Endothelial cell of umbilical vein (primary cell): ENCODE measurements at regions not wholly inside any gene's neighbourhood (a gene's known extent, or its start where the extent isn't known, plus 50 kb on each side); places are given as distances from the start of the nearest gene placed in this dataset.

Source experiments
- BruUV-seq: library from RNA; stranded (reverse); fragments of 400-500 nt; replicated peaks from 2 replicates; lab custom pipeline; 2021; lab: Mats Ljungman, UMichigan
- CTCF ChIA-PET: fragments of 300-600, 350-600 bp; sonication (Branson Sonifier 250); formaldehyde crosslinking; loops from one replicate; lab custom pipeline; 2021; ENCODE audit warnings: antibody characterized with exemption, inconsistent platforms; lab: Charles Lee
- POLR2A ChIA-PET: fragments of 300-600, 350-600 bp; sonication (Branson Sonifier 250); formaldehyde crosslinking; loops from one replicate; lab custom pipeline; 2021; ENCODE audit warnings: antibody characterized with exemption, inconsistent platforms; lab: Charles Lee
- DNase-seq: peaks from one replicate; pipeline ENCODE4 v3.0.0-alpha.2; 2011; ENCODE audit warnings: low read depth, low spot score
- FAIRE-seq: peaks from 2 replicates; lab custom pipeline; 2011; peaks lifted over from hg19 to GRCh38; lab: Jason Lieb, UNC
- H2AFZ ChIP-seq: 2 replicates; pipeline ENCODE4 v1.6.0; 2012; ENCODE audit warnings: low read depth, low read length, control low read depth, inconsistent platforms
- H3K27ac ChIP-seq: 2 replicates; pipeline ENCODE4 v1.5.1; 2011; ENCODE audit warnings: low read depth, mild to moderate bottlenecking, control low read depth, low read length, moderate library complexity; ENCODE audit not compliant: insufficient read depth
- H3K27me3 ChIP-seq, 2 experiments: 2 replicates each; pipeline versions ENCODE4 v1.6.0 to v1.6.1; 2011; ENCODE audit warnings: low read length in 2 of 2, mixed read lengths in 1 of 2; ENCODE audit not compliant: control insufficient read depth in 2 of 2, insufficient read depth in 2 of 2
- H3K36me3 ChIP-seq, 2 experiments: 2 replicates in 1 of 2; 3 replicates in 1 of 2; pipeline ENCODE4 v1.5.1; 2011; ENCODE audit warnings: low read length in 2 of 2, mild to moderate bottlenecking in 1 of 2, moderate library complexity in 1 of 2; ENCODE audit not compliant: control insufficient read depth in 2 of 2, insufficient read depth in 2 of 2; ENCODE audit errors: extremely low read depth in 1 of 2
- H3K4me1 ChIP-seq: 3 replicates; pipeline ENCODE4 v1.5.1; 2011; ENCODE audit warnings: mild to moderate bottlenecking, low read length; ENCODE audit not compliant: control insufficient read depth, insufficient read depth; ENCODE audit errors: extremely low read depth
- H3K4me2 ChIP-seq: 2 replicates; pipeline ENCODE4 v1.6.1; 2011; ENCODE audit warnings: low read length, control low read depth, mixed read lengths; ENCODE audit not compliant: insufficient read depth
- H3K4me3 ChIP-seq, 3 experiments: fragments of 200-600 bp in 1 of 3; sonication (generic), shearing (Covaris generic) in 1 of 3; replicated peaks in 1 of 3; 2 replicates each; pipeline ENCODE4 v1.5.1; 2011 to 2016; ENCODE audit warnings: control low read depth in 3 of 3, low read length in 3 of 3, mild to moderate bottlenecking in 2 of 3, inconsistent platforms in 1 of 3, low read depth in 1 of 3, moderate library complexity in 1 of 3; ENCODE audit not compliant: insufficient read depth in 1 of 3
- H3K79me2 ChIP-seq: 2 replicates; pipeline ENCODE4 v1.6.0; 2012; ENCODE audit warnings: low read length, inconsistent platforms; ENCODE audit not compliant: control insufficient read depth, insufficient read depth
- H3K9ac ChIP-seq: replicated peaks from 2 replicates; pipeline ENCODE3; 2011; ENCODE audit warnings: low read length, control low read depth; ENCODE audit not compliant: insufficient read depth; ENCODE audit errors: extremely low read depth
- H3K9me1 ChIP-seq: replicated peaks from 3 replicates; pipeline ENCODE4 v1.6.0; 2011; ENCODE audit warnings: mild to moderate bottlenecking, low read length; ENCODE audit not compliant: control insufficient read depth, insufficient read depth; ENCODE audit errors: extremely low read depth
- H3K9me3 ChIP-seq: replicated peaks from 2 replicates; pipeline ENCODE4 v1.5.1; 2012; ENCODE audit warnings: low read length, inconsistent platforms; ENCODE audit not compliant: control insufficient read depth, insufficient read depth
- H4K20me1 ChIP-seq: replicated peaks from 2 replicates; pipeline ENCODE3; 2011; ENCODE audit warnings: mild to moderate bottlenecking, low read length; ENCODE audit not compliant: control insufficient read depth, insufficient read depth; ENCODE audit errors: extremely low read depth
- EZH2 ChIP-seq: IDR thresholded peaks from 2 replicates; pipeline ENCODE4 v1.6.1; 2012; ENCODE audit warnings: borderline replicate concordance, low read depth, mild to moderate bottlenecking, moderate library complexity, low read length, inconsistent platforms; ENCODE audit not compliant: severe bottlenecking
- FOS ChIP-seq: IDR thresholded peaks from 2 replicates; pipeline ENCODE4 v1.6.1; 2011; ENCODE audit warnings: mild to moderate bottlenecking, low read length, moderate library complexity, borderline replicate concordance; ENCODE audit not compliant: insufficient read depth
- GATA2 ChIP-seq: IDR thresholded peaks from 2 replicates; pipeline ENCODE4 v1.7.0; 2011; ENCODE audit warnings: low read depth, mild to moderate bottlenecking, moderate library complexity, mixed read lengths, low read length; ENCODE audit not compliant: insufficient read length, insufficient read depth
- JUN ChIP-seq: IDR thresholded peaks from 2 replicates; pipeline ENCODE4 v1.6.1; 2011; ENCODE audit warnings: borderline replicate concordance, low read depth; ENCODE audit not compliant: insufficient read length, insufficient read depth
- MAX ChIP-seq: IDR thresholded peaks from 2 replicates; pipeline ENCODE4 v1.6.1; 2011; ENCODE audit not compliant: insufficient read depth, insufficient read length
- MYC ChIP-seq: IDR thresholded peaks from one replicate; pipeline ENCODE4 v1.6.1; 2011; ENCODE audit warnings: mild to moderate bottlenecking, low read depth, low read length
- POLR2A ChIP-seq: IDR thresholded peaks from 2 replicates; pipeline ENCODE4 v1.6.1; 2012; ENCODE audit warnings: low read depth, mild to moderate bottlenecking, control low read depth, low read length
- POLR2AphosphoS5 ChIP-seq: IDR thresholded peaks from 2 replicates; pipeline ENCODE4 v1.6.1; 2012; ENCODE audit warnings: low read depth, mild to moderate bottlenecking, control low read depth, low read length, moderate library complexity; ENCODE audit not compliant: insufficient read depth
- dilution Hi-C: fragments of 300-500 bp; cut with MboI; formaldehyde crosslinking; loops from one replicate; pipeline ENCODE4 v1.15.0; 2019; ENCODE audit warnings: low sequenced_read_pairs; ENCODE audit not compliant: extremely low pct_ligation_motif_present
- intact Hi-C: fragments of 100-400 bp; cut with micrococcal nuclease; formaldehyde crosslinking; loops from one replicate; pipeline ENCODE4 v1.10.0; 2022
- TF ChIP-seq, protein P1 (sequence below), 2 donors: IDR thresholded peaks; 1 replicate in 1 of 2; 2 replicates in 1 of 2; pipeline ENCODE4 v1.5.1; 2011; ENCODE audit warnings: low read length in 2 of 2, mild to moderate bottlenecking in 2 of 2, moderate library complexity in 2 of 2, control low read depth in 1 of 2, inconsistent platforms in 1 of 2, low read depth in 1 of 2; ENCODE audit not compliant: insufficient read depth in 1 of 2; ENCODE audit errors: extremely low read depth in 1 of 2

DNA sequence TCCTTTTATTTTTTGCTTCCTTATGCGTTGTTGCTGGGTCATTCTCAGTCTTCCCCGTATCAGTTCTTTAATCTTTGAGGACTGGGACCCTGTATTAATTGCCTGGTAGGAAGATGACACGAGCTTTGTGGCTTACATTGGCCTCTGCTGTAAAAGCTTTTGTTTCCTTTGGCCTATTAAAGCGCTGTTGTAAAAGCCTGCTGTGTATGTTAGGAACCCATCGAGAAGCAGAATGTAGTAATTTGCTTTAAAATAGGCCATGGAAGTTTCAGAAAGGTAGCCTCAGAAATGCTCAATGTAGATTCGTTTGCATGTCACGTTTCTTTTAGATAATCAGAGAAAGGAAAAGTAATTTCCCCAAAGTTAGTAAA lies 257.5 kb upstream of the STARD13 start:
- no peak for DNase-seq
- FAIRE-seq: no peak
- H3K9ac ChIP-seq: peak overlapping the region; percentile 95
- no peaks in the 10 kb centered on the region for H3K79me2 ChIP-seq
- no peaks in the 10 kb centered on the region for H3K27me3 ChIP-seq
- H2AFZ ChIP-seq: peak overlapping the region; percentile 65
- peak overlapping the region in 2 of 3 experiments; percentile 37 to 67 for H3K4me3 ChIP-seq
- TF ChIP-seq JUN (no peak), GATA2 (peak; percentile 9)
- H3K9me3 ChIP-seq: no peaks in the 10 kb centered on the region
- dilution Hi-C loops (no loop called here), intact Hi-C loops (loop anchor here (1.0 to 5.0 kb wide), 5 partner anchors 12 to 534 kb away; no protein-coding TSS in a partner anchor)
- H3K4me2 ChIP-seq: peak overlapping the region; percentile 77
- ChIA-PET POLR2A (interaction anchor here (0.6 to 1.2 kb wide), 4 partner anchors 148 to 957 kb away, joined by 3 to 4 read pairs (median 4); partner anchors contain the start of genes PDS5B and STARD13), CTCF (interaction anchor here (0.6 to 5.2 kb wide), 59 partner anchors 9 to 1633 kb away, joined by 3 to 131 read pairs (median 5); partner anchors contain the start of genes PDS5B and STARD13)
- H3K36me3 ChIP-seq: no peaks in the 10 kb centered on the region
- peak overlapping the region; percentile 95 for H3K27ac ChIP-seq
- TSS peak; percentile 92 for BruUV-seq
- H4K20me1 ChIP-seq: no peaks in the 10 kb centered on the region
- H3K9me1 ChIP-seq: no peaks in the 10 kb centered on the region
- H3K4me1 ChIP-seq: peaks cover 23% of the 10 kb centered on the region

DNA sequence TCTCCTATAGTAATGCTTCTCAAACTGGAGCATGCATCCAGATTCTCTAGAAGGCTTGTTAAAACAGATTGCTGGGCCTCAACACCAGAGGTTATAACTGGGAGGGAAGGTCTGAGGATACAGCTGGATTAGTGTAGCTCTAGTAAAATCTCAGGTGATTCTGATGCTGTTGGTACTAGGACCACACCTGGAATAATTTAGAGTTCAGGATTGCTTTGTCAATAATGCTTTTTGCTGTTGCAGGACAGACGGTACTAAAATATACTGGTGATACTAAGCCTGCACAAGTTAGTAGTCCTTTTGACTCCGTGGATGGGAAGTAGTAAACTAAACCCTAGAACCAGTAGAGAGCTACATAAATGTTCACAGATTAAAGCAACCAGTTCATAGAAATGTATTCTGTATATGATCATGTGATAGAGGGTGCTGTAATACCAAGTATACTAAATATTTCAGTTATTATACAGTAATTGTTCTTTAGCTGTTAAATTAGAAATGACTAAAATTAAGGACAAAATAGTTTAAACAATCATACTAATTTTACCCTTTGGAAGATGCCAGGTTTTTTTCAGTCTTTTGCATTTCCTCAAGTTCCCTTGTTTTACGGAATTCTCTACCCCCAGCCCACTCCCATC lies 258.2 kb upstream of the STARD13 start:
- H3K27ac ChIP-seq: peak overlapping the region; percentile 95
- no TSS peak for BruUV-seq
- H3K79me2 ChIP-seq: no peaks in the 10 kb centered on the region
- peak; percentile 29 for DNase-seq
- H3K4me1 ChIP-seq: peaks cover 23% of the 10 kb centered on the region
- no peak overlapping the region for H3K4me3 ChIP-seq
- no peaks in the 10 kb centered on the region for H3K27me3 ChIP-seq
- H4K20me1 ChIP-seq: no peaks in the 10 kb centered on the region
- no peaks in the 10 kb centered on the region for H3K36me3 ChIP-seq
- H3K9me3 ChIP-seq: no peaks in the 10 kb centered on the region
- no peak for TF ChIP-seq GATA2
- TF ChIP-seq POLR2AphosphoS5: no peak
- no peak for TF ChIP-seq MAX
- no peak for TF ChIP-seq MYC
- TF ChIP-seq, protein P1, sequence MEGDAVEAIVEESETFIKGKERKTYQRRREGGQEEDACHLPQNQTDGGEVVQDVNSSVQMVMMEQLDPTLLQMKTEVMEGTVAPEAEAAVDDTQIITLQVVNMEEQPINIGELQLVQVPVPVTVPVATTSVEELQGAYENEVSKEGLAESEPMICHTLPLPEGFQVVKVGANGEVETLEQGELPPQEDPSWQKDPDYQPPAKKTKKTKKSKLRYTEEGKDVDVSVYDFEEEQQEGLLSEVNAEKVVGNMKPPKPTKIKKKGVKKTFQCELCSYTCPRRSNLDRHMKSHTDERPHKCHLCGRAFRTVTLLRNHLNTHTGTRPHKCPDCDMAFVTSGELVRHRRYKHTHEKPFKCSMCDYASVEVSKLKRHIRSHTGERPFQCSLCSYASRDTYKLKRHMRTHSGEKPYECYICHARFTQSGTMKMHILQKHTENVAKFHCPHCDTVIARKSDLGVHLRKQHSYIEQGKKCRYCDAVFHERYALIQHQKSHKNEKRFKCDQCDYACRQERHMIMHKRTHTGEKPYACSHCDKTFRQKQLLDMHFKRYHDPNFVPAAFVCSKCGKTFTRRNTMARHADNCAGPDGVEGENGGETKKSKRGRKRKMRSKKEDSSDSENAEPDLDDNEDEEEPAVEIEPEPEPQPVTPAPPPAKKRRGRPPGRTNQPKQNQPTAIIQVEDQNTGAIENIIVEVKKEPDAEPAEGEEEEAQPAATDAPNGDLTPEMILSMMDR (IDR thresholded peaks at IDR 0.05; ENCODE audit: extremely low read depth in 1 of 2, insufficient read depth in 1 of 2, low read depth in 1 of 2, low read length in 2 of 2): no peak
- TF ChIP-seq FOS: no peak
- no peak for TF ChIP-seq POLR2A
- TF ChIP-seq EZH2: no peak
- no peak for TF ChIP-seq JUN
- FAIRE-seq: no peak
- peak overlapping the region; percentile 95 for H3K9ac ChIP-seq
- intact Hi-C loops (loop anchor here (1.0 to 5.0 kb wide), 5 partner anchors 12 to 533 kb away; no protein-coding TSS in a partner anchor), dilution Hi-C loops (no loop called here)
- CTCF ChIA-PET: interaction anchor here (0.8 to 5.2 kb wide), 32 partner anchors 8 to 1634 kb away, joined by 3 to 131 read pairs (median 5); partner anchors contain the start of genes PDS5B and STARD13
- H3K9me1 ChIP-seq: no peaks in the 10 kb centered on the region
- peak overlapping the region; percentile 33 for H2AFZ ChIP-seq
- H3K4me2 ChIP-seq: peak overlapping the region; percentile 77
- POLR2A ChIA-PET: interaction anchor here (1.1 to 1.2 kb wide), 2 partner anchors 180 to 258 kb away, joined by 4 read pairs; partner anchors contain the start of gene STARD13
